Activated B cell treated with CpG ODN at 0.5 μM for 24 hours (primary cell): ENCODE measurements at regions not wholly inside any gene's neighbourhood (a gene's known extent, or its start where the extent isn't known, plus 50 kb on each side); places are given as distances from the start of the nearest gene placed in this dataset.

ENCODE experiments used
- ATAC-seq: fragments of 200-7000 bp; cut with Tn5 transposase; one replicate; pipeline ENCODE4 v1.10.0; 2021; ENCODE audit warnings: low read depth, mild to moderate bottlenecking, moderate library complexity
- CTCF ChIA-PET: fragments of 350-600 bp; sonication (Branson Sonifier 250); formaldehyde crosslinking; loops from one replicate; lab custom pipeline; 2021; ENCODE audit warnings: antibody characterized with exemption; lab: Charles Lee
- POLR2A ChIA-PET: fragments of 350-600 bp; sonication (Branson Sonifier 250); formaldehyde crosslinking; loops from one replicate; lab custom pipeline; 2021; ENCODE audit warnings: antibody characterized with exemption; lab: Charles Lee
- DNase-seq: peaks from one replicate; pipeline ENCODE4 v3.0.0; 2022
- H3K27ac Mint-ChIP-seq: one replicate; pipeline ENCODE4 v1.8.0; 2020; ENCODE audit warnings: mixed read lengths
- H3K27me3 Mint-ChIP-seq: one replicate; pipeline ENCODE4 v1.8.0; 2021; ENCODE audit warnings: mixed read lengths
- H3K36me3 Mint-ChIP-seq: one replicate; pipeline ENCODE4 v1.8.0; 2021; ENCODE audit warnings: low read depth, mixed read lengths
- H3K4me1 Mint-ChIP-seq: one replicate; pipeline ENCODE4 v1.8.0; 2021; ENCODE audit warnings: mixed read lengths
- H3K4me3 Mint-ChIP-seq: one replicate; pipeline ENCODE4 v1.8.0; 2020; ENCODE audit warnings: mild to moderate bottlenecking, mixed read lengths
- H3K9me3 Mint-ChIP-seq: one replicate; pipeline ENCODE4 v1.8.0; 2020; ENCODE audit warnings: mixed read lengths
- CTCF ChIP-seq: fragments of 200-600 bp; IDR thresholded peaks from one replicate; pipeline ENCODE4 v1.8.0; 2022; ENCODE audit warnings: antibody characterized with exemption, mild to moderate bottlenecking
- intact Hi-C: fragments of 100-400 bp; cut with micrococcal nuclease; formaldehyde crosslinking; loops from one replicate; pipeline ENCODE4 v1.15.1; 2024

GRCh38 chr5:58011301-58011700 is 448.6 kb downstream of the PLK2 start:
- Mint-ChIP-seq H3K4me3 (no peak overlapping the region), H3K4me1 (no peaks in the 10 kb centered on the region), H3K9me3 (no peaks in the 10 kb centered on the region), H3K36me3 (no peaks in the 10 kb centered on the region), H3K27ac (no peak overlapping the region), H3K27me3 (no peaks in the 10 kb centered on the region)
- POLR2A ChIA-PET, result no interaction called here
- ATAC-seq (no peak), DNase-seq (no peak)
- CTCF ChIA-PET, result no interaction called here
- intact Hi-C loops, result no loop called here
- TF ChIP-seq CTCF, result no peak

- intact Hi-C loops, result no loop called here
- CTCF ChIA-PET, result no interaction called here
- ATAC-seq (no peak), DNase-seq (no peak)
- Mint-ChIP-seq H3K27ac (no peak overlapping the region), H3K9me3 (no peaks in the 10 kb centered on the region), H3K27me3 (no peaks in the 10 kb centered on the region), H3K36me3 (no peaks in the 10 kb centered on the region), H3K4me1 (no peaks in the 10 kb centered on the region), H3K4me3 (no peak overlapping the region)
- TF ChIP-seq CTCF, result no peak
- POLR2A ChIA-PET, result no interaction called here
These were observed 450.1 kb downstream of the PLK2 start for GRCh38 chr5:58009754-58010153.

GRCh38 chr5:58002323-58002722 is 457.6 kb downstream of the PLK2 start:
- CTCF ChIA-PET, result no interaction called here
- TF ChIP-seq CTCF, result no peak

GRCh38 chr5:57993866-57994265 is 466.0 kb downstream of the PLK2 start:
- ChIA-PET POLR2A (no interaction called here), CTCF (no interaction called here)
- no peak for TF ChIP-seq CTCF
- DNase-seq (no peak), ATAC-seq (no peak)
- Mint-ChIP-seq H3K27ac (no peak overlapping the region), H3K36me3 (no peaks in the 10 kb centered on the region), H3K4me1 (no peaks in the 10 kb centered on the region), H3K9me3 (no peaks in the 10 kb centered on the region), H3K4me3 (no peak overlapping the region), H3K27me3 (peaks cover 3% of the 10 kb centered on the region)
- intact Hi-C loops, result no loop called here

More at GRCh38 chr5:58002323-58002722, 457.6 kb downstream of the PLK2 start:
- H3K27me3 Mint-ChIP-seq, result no peaks in the 10 kb centered on the region
- no peaks in the 10 kb centered on the region for H3K4me1 Mint-ChIP-seq
- H3K9me3 Mint-ChIP-seq, result no peaks in the 10 kb centered on the region
- H3K36me3 Mint-ChIP-seq, result no peaks in the 10 kb centered on the region
- ATAC-seq, result no peak
- H3K27ac Mint-ChIP-seq, result no peak overlapping the region
- POLR2A ChIA-PET, result no interaction called here
- DNase-seq, result no peak
- H3K4me3 Mint-ChIP-seq, result no peak overlapping the region
- intact Hi-C loops, result no loop called here

GRCh38 chr5:57989378-57989777 is 470.5 kb downstream of the PLK2 start:
- Mint-ChIP-seq H3K4me1 (no peaks in the 10 kb centered on the region), H3K27me3 (no peaks in the 10 kb centered on the region), H3K9me3 (no peaks in the 10 kb centered on the region), H3K4me3 (no peak overlapping the region), H3K27ac (no peak overlapping the region), H3K36me3 (no peaks in the 10 kb centered on the region)
- CTCF ChIA-PET, result no interaction called here
- ATAC-seq (no peak), DNase-seq (no peak)
- POLR2A ChIA-PET, result no interaction called here
- intact Hi-C loops, result no loop called here
- TF ChIP-seq CTCF, result no peak
